Spleen (tissue), 11 donors: ENCODE measurements at regions not wholly inside any gene's neighbourhood (a gene's known extent, or its start where the extent isn't known, plus 50 kb on each side); places are given as distances from the start of the nearest gene placed in this dataset.

Experiments used
- DNase-seq: peaks from one replicate; pipeline ENCODE4 v3.0.0-alpha.2; 2020
- H3K27ac ChIP-seq, 8 donors: fragments of 200-600 bp; sonication (generic) in 7 of 8; 1 replicate in 4 of 8; 2 replicates in 4 of 8; pipeline versions ENCODE4 v1.5.0 to v1.8.0; 2016 to 2021; ENCODE audit warnings: inconsistent platforms in 4 of 8, mild to moderate bottlenecking in 4 of 8, moderate library complexity in 1 of 8
- H3K27me3 ChIP-seq, 7 donors: fragments of 200-600 bp; sonication (generic) in 6 of 7; replicated peaks in 1 of 7; 1 replicate in 4 of 7; 2 replicates in 3 of 7; pipeline versions ENCODE4 v1.5.0 to v1.8.0; 2016 to 2021; ENCODE audit warnings: inconsistent platforms in 3 of 7, mild to moderate bottlenecking in 1 of 7
- H3K36me3 ChIP-seq, 6 donors: fragments of 200-600 bp; sonication (generic) in 5 of 6; 1 replicate in 4 of 6; 2 replicates in 2 of 6; pipeline versions ENCODE4 v1.5.0 to v1.8.0; 2016 to 2021; ENCODE audit warnings: inconsistent platforms in 2 of 6
- H3K4me1 ChIP-seq, 6 donors: fragments of 200-600 bp; sonication (generic) in 5 of 6; 1 replicate in 3 of 6; 2 replicates in 3 of 6; pipeline versions ENCODE4 v1.5.0 to v1.8.0; 2016 to 2021; ENCODE audit warnings: inconsistent platforms in 3 of 6
- H3K4me3 ChIP-seq, 8 donors: fragments of 200-600 bp; sonication (generic) in 7 of 8; 1 replicate in 4 of 8; 2 replicates in 4 of 8; pipeline versions ENCODE4 v1.5.0 to v1.8.0; 2016 to 2021; ENCODE audit warnings: inconsistent platforms in 4 of 8, mild to moderate bottlenecking in 4 of 8, moderate library complexity in 2 of 8
- H3K9me3 ChIP-seq, 8 donors: fragments of 200-600 bp; sonication (generic) in 7 of 8; 1 replicate in 4 of 8; 2 replicates in 4 of 8; pipeline versions ENCODE4 v1.5.0 to v1.8.0; 2016 to 2021; ENCODE audit warnings: inconsistent platforms in 4 of 8
- POLR2A ChIP-seq, 3 donors: fragments of 450-650 bp; IDR thresholded peaks; one replicate each; pipeline ENCODE4 v1.5.1; 2017; ENCODE audit warnings: antibody characterized with exemption in 3 of 3, mild to moderate bottlenecking in 1 of 3
- POLR2AphosphoS5 ChIP-seq, 3 donors: sonication (generic); formaldehyde crosslinking; IDR thresholded peaks; one replicate each; pipeline ENCODE4 v1.5.1; 2017; ENCODE audit warnings: antibody characterized with exemption in 3 of 3
- WGBS, 5 donors: extraction: QIAGEN DNeasy Blood & Tissue Kit in 3 of 5; methylation state at CpG; one replicate each; pipeline versions ENCODE4 v1.1.5 to v1.1.7; 2013 to 2018; 5-methylcytosine and 5-hydroxymethylcytosine counted together
- intact Hi-C: fragments of 100-400 bp; cut with DNase I; formaldehyde crosslinking; loops from one replicate; pipeline ENCODE4 v1.15.0; 2023; ENCODE audit warnings: low total_unique reads
- TF ChIP-seq, protein P1 (sequence below), 11 experiments: fragments of 200-600 bp in 7 of 11; fragments of 450-650 bp in 4 of 11; sonication (generic) in 4 of 11; IDR thresholded peaks in 8 of 11; conservative IDR thresholded peaks in 3 of 11; 1 replicate in 7 of 11; 2 replicates in 4 of 11; pipeline versions ENCODE4 v1.4.0 to v1.8.0; 2016 to 2021; ENCODE audit warnings: antibody characterized with exemption in 11 of 11, inconsistent platforms in 4 of 11, mild to moderate bottlenecking in 1 of 11
- donor health status: healthy with polysubstance abuse.
- donor health status: DM: no; HTN: no; CAD: no; lungs with moderate emphysema.
- donor health status: DM: no; HTN: no; CAD: no.
- donor health status: Bipolar disorder and iron deficiency.
- donor health status: healthy.
- donor health status: DM: no; HTN: no; CAD: no.
- donor health status: DM: yes; HTN: yes; CAD: no.

DNA sequence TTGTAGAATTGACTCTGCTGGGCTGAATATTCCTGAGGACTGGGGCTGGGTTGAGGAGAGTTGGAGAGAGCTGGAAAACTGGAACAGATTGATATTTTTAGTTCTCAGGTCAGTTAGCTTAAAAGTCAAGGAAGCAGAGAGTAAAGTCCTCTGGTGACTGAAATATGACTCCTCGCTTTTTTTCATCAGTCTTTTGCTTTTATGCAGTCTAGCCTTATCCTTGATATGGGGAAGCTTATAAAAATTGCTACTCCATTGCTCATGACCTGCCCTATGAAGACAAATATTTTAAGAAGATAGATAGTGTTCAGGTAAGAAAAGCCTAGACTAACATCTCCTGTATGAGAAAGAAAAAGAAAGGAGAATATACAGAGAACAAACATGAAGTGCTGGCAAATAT is 152.7 kb downstream of the C4orf33 start:
- Histone ChIP-seq H3K9me3 (no peaks in the 10 kb centered on the region), H3K36me3 (no peaks in the 10 kb centered on the region), H3K4me1 (no peaks in the 10 kb centered on the region), H3K27ac (no peak overlapping the region), H3K27me3 (no peaks in the 10 kb centered on the region), H3K4me3 (no peak overlapping the region)
- no peak for DNase-seq
- no peak for TF ChIP-seq POLR2A (IDR thresholded peaks at IDR 0.05)
- intact Hi-C loops, result no loop called here
- WGBS, 5 donors, result 75 to 91% (median 83%) methylated on average over 1 of the region's 1 CpG

DNA sequence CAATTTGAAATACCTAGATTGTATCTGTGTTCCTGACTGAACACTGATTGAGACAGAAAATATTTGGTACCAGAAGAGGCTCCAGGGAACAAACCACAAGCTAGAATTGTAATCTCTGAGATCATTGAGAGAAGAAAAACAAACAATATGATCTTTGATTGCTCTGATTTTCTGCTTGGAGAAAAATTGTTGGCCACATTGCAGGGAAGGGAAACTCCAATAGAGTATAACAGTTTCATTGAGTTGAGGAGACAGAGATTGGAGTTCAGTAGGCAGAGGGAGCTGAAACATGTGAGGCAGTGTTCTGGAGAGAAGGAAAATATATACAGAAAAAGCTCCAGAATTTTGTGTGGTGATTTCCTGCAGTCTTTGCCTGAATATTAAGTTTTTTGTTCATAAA is 158.2 kb downstream of the C4orf33 start:
- no peak overlapping the region for H3K4me3 ChIP-seq
- no peaks in the 10 kb centered on the region for H3K27me3 ChIP-seq
- no peaks in the 10 kb centered on the region for H3K4me1 ChIP-seq
- intact Hi-C loops, result no loop called here
- no peak for TF ChIP-seq POLR2AphosphoS5 (IDR thresholded peaks at IDR 0.05)
- TF ChIP-seq, protein P1, sequence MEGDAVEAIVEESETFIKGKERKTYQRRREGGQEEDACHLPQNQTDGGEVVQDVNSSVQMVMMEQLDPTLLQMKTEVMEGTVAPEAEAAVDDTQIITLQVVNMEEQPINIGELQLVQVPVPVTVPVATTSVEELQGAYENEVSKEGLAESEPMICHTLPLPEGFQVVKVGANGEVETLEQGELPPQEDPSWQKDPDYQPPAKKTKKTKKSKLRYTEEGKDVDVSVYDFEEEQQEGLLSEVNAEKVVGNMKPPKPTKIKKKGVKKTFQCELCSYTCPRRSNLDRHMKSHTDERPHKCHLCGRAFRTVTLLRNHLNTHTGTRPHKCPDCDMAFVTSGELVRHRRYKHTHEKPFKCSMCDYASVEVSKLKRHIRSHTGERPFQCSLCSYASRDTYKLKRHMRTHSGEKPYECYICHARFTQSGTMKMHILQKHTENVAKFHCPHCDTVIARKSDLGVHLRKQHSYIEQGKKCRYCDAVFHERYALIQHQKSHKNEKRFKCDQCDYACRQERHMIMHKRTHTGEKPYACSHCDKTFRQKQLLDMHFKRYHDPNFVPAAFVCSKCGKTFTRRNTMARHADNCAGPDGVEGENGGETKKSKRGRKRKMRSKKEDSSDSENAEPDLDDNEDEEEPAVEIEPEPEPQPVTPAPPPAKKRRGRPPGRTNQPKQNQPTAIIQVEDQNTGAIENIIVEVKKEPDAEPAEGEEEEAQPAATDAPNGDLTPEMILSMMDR (IDR thresholded peaks at IDR 0.05 in 8 of 11, conservative IDR thresholded peaks at IDR 0.05 in 3 of 11), result no peak
- no peak for TF ChIP-seq POLR2A (IDR thresholded peaks at IDR 0.05)
- no peaks in the 10 kb centered on the region for H3K36me3 ChIP-seq
- H3K9me3 ChIP-seq, result no peaks in the 10 kb centered on the region
- DNase-seq, result no peak
- no peak overlapping the region for H3K27ac ChIP-seq

DNA sequence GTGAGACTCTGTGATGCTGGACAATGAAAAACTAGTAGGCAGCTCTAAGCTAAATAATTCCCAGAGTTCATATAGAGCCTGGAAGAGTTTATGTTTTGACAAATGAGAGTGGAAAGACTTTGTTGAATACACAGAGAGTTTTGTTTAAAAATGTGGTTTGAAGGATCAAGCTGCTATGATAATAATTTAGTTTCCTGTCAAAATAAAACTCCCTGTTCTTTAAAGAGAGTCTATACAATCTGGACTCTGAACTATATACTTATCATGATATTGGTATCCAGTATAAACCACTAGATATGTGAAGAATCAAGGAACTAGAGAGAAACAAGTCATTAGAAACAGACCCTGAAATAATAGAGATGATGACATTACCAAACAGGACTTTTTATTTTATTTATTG is 158.6 kb downstream of the C4orf33 start:
- no peaks in the 10 kb centered on the region for H3K27me3 ChIP-seq
- intact Hi-C loops, result no loop called here
- no peaks in the 10 kb centered on the region for H3K9me3 ChIP-seq
- no peak for DNase-seq
- H3K4me3 ChIP-seq, result no peak overlapping the region
- TF ChIP-seq, protein P1 (IDR thresholded peaks at IDR 0.05 in 8 of 11, conservative IDR thresholded peaks at IDR 0.05 in 3 of 11), result no peak
- TF ChIP-seq POLR2A (IDR thresholded peaks at IDR 0.05) (no peak), POLR2AphosphoS5 (IDR thresholded peaks at IDR 0.05) (no peak)
- H3K4me1 ChIP-seq, result no peaks in the 10 kb centered on the region
- H3K27ac ChIP-seq, result no peak overlapping the region
- no peaks in the 10 kb centered on the region for H3K36me3 ChIP-seq

DNA sequence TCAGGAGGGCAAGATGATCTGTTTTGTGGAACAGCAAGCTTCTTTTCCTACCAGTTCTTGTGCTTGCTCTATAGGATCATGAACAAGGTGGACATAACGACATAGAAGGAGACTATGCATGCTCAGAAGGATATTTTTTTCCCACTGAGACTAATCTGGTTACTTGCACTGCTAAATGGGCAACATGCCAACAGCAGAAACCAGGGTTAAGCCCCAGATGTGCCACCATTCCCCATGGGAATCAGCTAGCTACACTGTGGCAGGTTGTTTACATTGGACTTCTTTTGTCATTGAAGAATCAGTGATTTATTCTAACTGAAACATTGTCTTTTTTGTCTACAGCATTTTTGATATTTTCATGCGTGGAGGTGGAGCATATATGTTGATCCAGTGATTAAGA is 165.6 kb downstream of the C4orf33 start:
- DNase-seq, result no peak
- no peaks in the 10 kb centered on the region for H3K27me3 ChIP-seq
- no peaks in the 10 kb centered on the region for H3K36me3 ChIP-seq
- H3K27ac ChIP-seq, result no peak overlapping the region
- intact Hi-C loops, result no loop called here
- no peaks in the 10 kb centered on the region for H3K9me3 ChIP-seq
- WGBS, 5 donors, result 71 to 84% (median 76%) methylated on average over 2 of the region's 2 CpGs
- TF ChIP-seq POLR2A (IDR thresholded peaks at IDR 0.05) (no peak), POLR2AphosphoS5 (IDR thresholded peaks at IDR 0.05) (no peak)
- TF ChIP-seq, protein P1 (IDR thresholded peaks at IDR 0.05 in 8 of 11, conservative IDR thresholded peaks at IDR 0.05 in 3 of 11), result no peak
- H3K4me1 ChIP-seq, result peaks cover 0 to 4% (median 0%) of the 10 kb centered on the region in 6 donors
- H3K4me3 ChIP-seq, result no peak overlapping the region

DNA sequence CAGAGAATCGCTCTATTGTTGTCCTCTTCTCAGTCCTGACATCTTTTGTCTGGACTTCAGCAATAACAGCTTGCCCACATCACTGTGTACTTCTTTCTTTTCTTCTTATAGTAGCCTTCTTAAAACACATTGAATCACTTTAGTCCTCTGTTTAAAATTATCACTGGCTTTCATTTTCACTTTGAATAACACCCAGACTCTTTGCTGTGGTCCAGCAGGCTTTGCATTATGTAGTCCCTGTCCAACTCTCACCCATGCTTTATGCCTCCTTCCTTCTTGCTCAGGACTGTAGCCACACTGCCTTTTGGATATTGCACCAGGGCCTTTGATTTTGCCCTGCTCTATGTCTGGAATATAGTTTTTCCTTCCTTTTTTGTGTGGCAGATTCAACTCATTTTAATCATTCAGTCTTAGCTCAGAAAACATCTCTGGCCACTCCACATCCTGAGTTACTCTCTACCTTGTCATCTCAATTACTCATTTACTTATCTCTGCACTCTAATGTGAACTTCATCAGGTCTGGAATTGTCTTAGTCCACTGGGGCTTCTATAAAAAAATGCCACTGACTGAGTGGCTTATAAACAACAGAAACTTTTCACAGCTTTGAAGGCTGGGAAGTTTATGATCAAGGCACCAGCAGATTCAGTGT is 168.2 kb downstream of the C4orf33 start:
- Histone ChIP-seq H3K27ac (no peak overlapping the region), H3K4me1 (peaks cover 0 to 4% (median 0%) of the 10 kb centered on the region in 6 donors), H3K36me3 (no peaks in the 10 kb centered on the region), H3K27me3 (no peaks in the 10 kb centered on the region), H3K9me3 (no peaks in the 10 kb centered on the region), H3K4me3 (no peak overlapping the region)
- no peak for TF ChIP-seq POLR2A (IDR thresholded peaks at IDR 0.05)
- TF ChIP-seq, protein P1 (IDR thresholded peaks at IDR 0.05 in 8 of 11, conservative IDR thresholded peaks at IDR 0.05 in 3 of 11), result no peak
- no peak for TF ChIP-seq POLR2AphosphoS5 (IDR thresholded peaks at IDR 0.05)
- no peak for DNase-seq
- intact Hi-C loops, result no loop called here
- 82 to 96% (median 93%) methylated on average over 1 of the region's 1 CpG for WGBS, 5 donors
